ENCODE measurements at regions not wholly inside any gene's neighbourhood (a gene's known extent, or its start where the extent isn't known, plus 50 kb on each side); places are given as distances from the start of the nearest gene placed in this dataset.

GRCh38 chr16:59941594-59941993, 1207.5 kb upstream of the GOT2 start:
- DNase-seq (no peak), ATAC-seq (ENCODE audit: low FRiP score in 2 of 2) (no peak)
- H3K27ac ChIP-seq: no peak overlapping the region
- no peak for TF ChIP-seq POLR2AphosphoS5 (IDR thresholded peaks at IDR 0.05)
- TF ChIP-seq EP300 (IDR thresholded peaks at IDR 0.05): no peak
- TF ChIP-seq POLR2A (IDR thresholded peaks at IDR 0.05): no peak
- TF ChIP-seq, protein P1, sequence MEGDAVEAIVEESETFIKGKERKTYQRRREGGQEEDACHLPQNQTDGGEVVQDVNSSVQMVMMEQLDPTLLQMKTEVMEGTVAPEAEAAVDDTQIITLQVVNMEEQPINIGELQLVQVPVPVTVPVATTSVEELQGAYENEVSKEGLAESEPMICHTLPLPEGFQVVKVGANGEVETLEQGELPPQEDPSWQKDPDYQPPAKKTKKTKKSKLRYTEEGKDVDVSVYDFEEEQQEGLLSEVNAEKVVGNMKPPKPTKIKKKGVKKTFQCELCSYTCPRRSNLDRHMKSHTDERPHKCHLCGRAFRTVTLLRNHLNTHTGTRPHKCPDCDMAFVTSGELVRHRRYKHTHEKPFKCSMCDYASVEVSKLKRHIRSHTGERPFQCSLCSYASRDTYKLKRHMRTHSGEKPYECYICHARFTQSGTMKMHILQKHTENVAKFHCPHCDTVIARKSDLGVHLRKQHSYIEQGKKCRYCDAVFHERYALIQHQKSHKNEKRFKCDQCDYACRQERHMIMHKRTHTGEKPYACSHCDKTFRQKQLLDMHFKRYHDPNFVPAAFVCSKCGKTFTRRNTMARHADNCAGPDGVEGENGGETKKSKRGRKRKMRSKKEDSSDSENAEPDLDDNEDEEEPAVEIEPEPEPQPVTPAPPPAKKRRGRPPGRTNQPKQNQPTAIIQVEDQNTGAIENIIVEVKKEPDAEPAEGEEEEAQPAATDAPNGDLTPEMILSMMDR (IDR thresholded peaks at IDR 0.05): no peak
- no peaks in the 10 kb centered on the region for H3K4me1 ChIP-seq
- H3K9me3 ChIP-seq: peaks cover 0 to 2% (median 0%) of the 10 kb centered on the region in 4 donors
- H3K27me3 ChIP-seq: no peaks in the 10 kb centered on the region
- no peak overlapping the region for H3K4me3 ChIP-seq
- no peaks in the 10 kb centered on the region for H3K36me3 ChIP-seq
- WGBS, 2 donors: 88 to 91% methylated on average over 4 of the region's 4 CpGs

GRCh38 chr16:59920054-59920453, 1185.9 kb upstream of the GOT2 start:
- no peak for DNase-seq
- Histone ChIP-seq H3K27me3 (no peaks in the 10 kb centered on the region), H3K9me3 (no peaks in the 10 kb centered on the region), H3K27ac (no peak overlapping the region), H3K4me1 (no peaks in the 10 kb centered on the region), H3K4me3 (no peak overlapping the region), H3K36me3 (no peaks in the 10 kb centered on the region)
- 68 to 80% methylated on average over 2 of the region's 2 CpGs for WGBS, 2 donors
- TF ChIP-seq, protein P1 (IDR thresholded peaks at IDR 0.05): no peak
- no peak for TF ChIP-seq POLR2A (IDR thresholded peaks at IDR 0.05)
- ATAC-seq (ENCODE audit: low FRiP score in 2 of 2): no peak

GRCh38 chr16:59913666-59914065, 1179.5 kb upstream of the GOT2 start:
- WGBS, 2 donors: 64 to 93% methylated on average over 1 of the region's 1 CpG
- no peak for DNase-seq

GRCh38 chr16:59909262-59909661, 1175.1 kb upstream of the GOT2 start:
- no peaks in the 10 kb centered on the region for H3K27me3 ChIP-seq
- H3K9me3 ChIP-seq: no peaks in the 10 kb centered on the region
- no peak overlapping the region for H3K4me3 ChIP-seq
- no peaks in the 10 kb centered on the region for H3K4me1 ChIP-seq
- TF ChIP-seq EP300 (IDR thresholded peaks at IDR 0.05) (no peak), POLR2A (IDR thresholded peaks at IDR 0.05) (no peak), POLR2AphosphoS5 (IDR thresholded peaks at IDR 0.05) (no peak)
- TF ChIP-seq, protein P1 (IDR thresholded peaks at IDR 0.05): no peak
- no peak overlapping the region for H3K27ac ChIP-seq
- ATAC-seq (ENCODE audit: low FRiP score in 2 of 2): no peak
- H3K36me3 ChIP-seq: no peaks in the 10 kb centered on the region
- DNase-seq: no peak
- 55 to 57% methylated on average over 5 of the region's 5 CpGs for WGBS, 2 donors

More at GRCh38 chr16:59913666-59914065, 1179.5 kb upstream of the GOT2 start:
- Histone ChIP-seq H3K36me3 (no peaks in the 10 kb centered on the region), H3K4me3 (no peak overlapping the region), H3K4me1 (no peaks in the 10 kb centered on the region), H3K27me3 (no peaks in the 10 kb centered on the region), H3K9me3 (no peaks in the 10 kb centered on the region), H3K27ac (no peak overlapping the region)
- ATAC-seq (ENCODE audit: low FRiP score in 2 of 2): no peak
- no peak for TF ChIP-seq EP300 (IDR thresholded peaks at IDR 0.05)
- TF ChIP-seq POLR2AphosphoS5 (IDR thresholded peaks at IDR 0.05): no peak
- TF ChIP-seq, protein P1 (IDR thresholded peaks at IDR 0.05): no peak
- no peak for TF ChIP-seq POLR2A (IDR thresholded peaks at IDR 0.05)

DNA sequence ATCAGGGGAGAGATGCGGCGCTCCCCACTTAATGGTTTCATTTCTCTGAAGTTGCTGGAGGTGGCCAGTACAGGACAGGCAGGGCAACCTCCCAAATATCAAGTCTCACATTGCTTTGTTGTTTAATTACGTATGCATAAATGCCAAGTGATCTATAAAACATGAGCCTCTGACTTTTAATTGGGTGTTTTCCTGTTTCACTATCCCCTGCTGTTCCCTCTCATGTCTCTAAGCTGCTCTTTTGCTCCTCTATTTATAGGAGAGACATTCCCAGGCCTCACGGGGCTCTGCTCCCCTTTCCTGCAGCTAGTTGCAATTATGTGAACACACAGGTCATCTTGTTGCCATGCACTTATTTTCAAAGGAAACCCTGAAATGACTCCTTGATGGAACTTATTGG, 1173.5 kb upstream of the GOT2 start:
- Histone ChIP-seq H3K9me3 (no peaks in the 10 kb centered on the region), H3K4me1 (no peaks in the 10 kb centered on the region), H3K36me3 (no peaks in the 10 kb centered on the region), H3K27me3 (no peaks in the 10 kb centered on the region), H3K4me3 (no peak overlapping the region), H3K27ac (no peak overlapping the region)
- 67 to 82% methylated on average over 4 of the region's 4 CpGs for WGBS, 2 donors
- TF ChIP-seq POLR2AphosphoS5 (IDR thresholded peaks at IDR 0.05): no peak
- TF ChIP-seq, protein P1 (IDR thresholded peaks at IDR 0.05): no peak
- no peak for TF ChIP-seq POLR2A (IDR thresholded peaks at IDR 0.05)
- no peak for TF ChIP-seq EP300 (IDR thresholded peaks at IDR 0.05)
- ATAC-seq (ENCODE audit: low FRiP score in 2 of 2) (no peak), DNase-seq (no peak)

All from upper lobe of left lung (tissue), 6 donors.